ENCODE measurements at regions not wholly inside any gene's neighbourhood (a gene's known extent, or its start where the extent isn't known, plus 50 kb on each side); places are given as distances from the start of the nearest gene placed in this dataset.

DNA sequence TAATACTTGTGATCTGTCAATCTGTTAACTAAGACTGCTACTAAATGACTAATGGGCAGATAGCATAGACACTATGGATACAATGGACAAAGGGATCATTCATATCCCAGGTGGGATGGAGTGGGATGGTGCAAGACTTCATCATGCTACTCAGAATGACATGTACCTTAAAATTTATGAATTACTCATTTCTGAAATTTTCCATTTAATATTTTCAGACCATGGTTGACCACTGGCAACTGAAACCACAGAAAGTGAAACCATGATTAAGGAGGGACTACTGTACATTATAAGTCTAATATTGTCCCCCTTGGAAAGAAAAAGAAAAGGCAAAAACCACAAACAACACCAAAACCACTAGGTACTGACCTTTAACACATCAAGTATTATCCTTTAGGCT is 247.0 kb upstream of the SYT4 start:
- no peak overlapping the region for H3K4me2 ChIP-seq (ENCODE audit: low read length)
- no peak overlapping the region for H2BK12ac ChIP-seq (ENCODE audit: low read length)
- H3K79me2 ChIP-seq (ENCODE audit: control insufficient read depth, insufficient read depth, low read length, poor library complexity), result no peaks in the 10 kb centered on the region
- no peak overlapping the region for H3K4me3 ChIP-seq (ENCODE audit: low read depth, low read length)
- H2AFZ ChIP-seq (ENCODE audit: insufficient read depth, low read length, poor library complexity), result no peak overlapping the region
- no peak overlapping the region for H4K8ac ChIP-seq (ENCODE audit: low read depth, low read length)
- no peak overlapping the region for H3K18ac ChIP-seq (ENCODE audit: low read length)
- no peaks in the 10 kb centered on the region for H3K36me3 ChIP-seq (ENCODE audit: control insufficient read depth in 1 of 2, insufficient read depth in 2 of 2, low read length in 2 of 2)
- no peaks in the 10 kb centered on the region for H3K79me1 ChIP-seq (ENCODE audit: low read length)
- no peak overlapping the region for H3K9ac ChIP-seq (ENCODE audit: low read length)
- H2BK5ac ChIP-seq (ENCODE audit: low read depth, low read length, poor library complexity), result no peak overlapping the region
- H4K91ac ChIP-seq (ENCODE audit: low read depth, low read length), result no peak overlapping the region
- H3K4me1 ChIP-seq (ENCODE audit: control insufficient read depth in 1 of 2, insufficient read depth in 2 of 2, low read length in 2 of 2), result no peaks in the 10 kb centered on the region
- H3K23ac ChIP-seq (ENCODE audit: low read length), result no peak overlapping the region
- no peak overlapping the region for H3K27ac ChIP-seq (ENCODE audit: low read depth, low read length)
- no peak overlapping the region for H4K12ac ChIP-seq (ENCODE audit: low read depth, low read length)
- H3K14ac ChIP-seq (ENCODE audit: low read length), result no peak overlapping the region
- H3K9me3 ChIP-seq (ENCODE audit: insufficient read depth, low read depth, low read length), result no peaks in the 10 kb centered on the region
- DNase-seq, result no peak
- H3K4ac ChIP-seq (ENCODE audit: low read depth, low read length), result no peak overlapping the region
- H2BK120ac ChIP-seq (ENCODE audit: insufficient read depth, low read length, poor library complexity), result no peak overlapping the region
- H3K27me3 ChIP-seq (ENCODE audit: insufficient read depth, low read length), result no peaks in the 10 kb centered on the region
- H2AK5ac ChIP-seq (ENCODE audit: low read length), result no peak overlapping the region

- H2BK5ac ChIP-seq (ENCODE audit: low read depth, low read length, poor library complexity), result no peak overlapping the region
- no peaks in the 10 kb centered on the region for H3K27me3 ChIP-seq (ENCODE audit: insufficient read depth, low read length)
- no peak overlapping the region for H3K27ac ChIP-seq (ENCODE audit: low read depth, low read length)
- H2AFZ ChIP-seq (ENCODE audit: insufficient read depth, low read length, poor library complexity), result no peak overlapping the region
- no peaks in the 10 kb centered on the region for H3K9me3 ChIP-seq (ENCODE audit: insufficient read depth, low read depth, low read length)
- no peaks in the 10 kb centered on the region for H3K36me3 ChIP-seq (ENCODE audit: control insufficient read depth in 1 of 2, insufficient read depth in 2 of 2, low read length in 2 of 2)
- no CpG with 5 or more reads among the region's 2 CpGs for WGBS (ENCODE audit: extremely low coverage, insufficient coverage, insufficient read length)
- H3K9ac ChIP-seq (ENCODE audit: low read length), result no peak overlapping the region
- no peak for DNase-seq
- no peak overlapping the region for H4K91ac ChIP-seq (ENCODE audit: low read depth, low read length)
- no peak overlapping the region for H2BK12ac ChIP-seq (ENCODE audit: low read length)
- H2AK5ac ChIP-seq (ENCODE audit: low read length), result no peak overlapping the region
- no peaks in the 10 kb centered on the region for H3K4me1 ChIP-seq (ENCODE audit: control insufficient read depth in 1 of 2, insufficient read depth in 2 of 2, low read length in 2 of 2)
- H3K4me2 ChIP-seq (ENCODE audit: low read length), result no peak overlapping the region
- H4K12ac ChIP-seq (ENCODE audit: low read depth, low read length), result no peak overlapping the region
- H3K14ac ChIP-seq (ENCODE audit: low read length), result no peak overlapping the region
- H3K4ac ChIP-seq (ENCODE audit: low read depth, low read length), result no peak overlapping the region
- no peaks in the 10 kb centered on the region for H3K79me2 ChIP-seq (ENCODE audit: control insufficient read depth, insufficient read depth, low read length, poor library complexity)
- H3K18ac ChIP-seq (ENCODE audit: low read length), result no peak overlapping the region
- no peak overlapping the region for H3K4me3 ChIP-seq (ENCODE audit: low read depth, low read length)
- no peak overlapping the region for H3K23ac ChIP-seq (ENCODE audit: low read length)
- no peaks in the 10 kb centered on the region for H3K79me1 ChIP-seq (ENCODE audit: low read length)
- H4K8ac ChIP-seq (ENCODE audit: low read depth, low read length), result no peak overlapping the region
- H2BK120ac ChIP-seq (ENCODE audit: insufficient read depth, low read length, poor library complexity), result no peak overlapping the region
These were observed 247.9 kb upstream of the SYT4 start for GRCh38 chr18:43525169-43525568.

DNA sequence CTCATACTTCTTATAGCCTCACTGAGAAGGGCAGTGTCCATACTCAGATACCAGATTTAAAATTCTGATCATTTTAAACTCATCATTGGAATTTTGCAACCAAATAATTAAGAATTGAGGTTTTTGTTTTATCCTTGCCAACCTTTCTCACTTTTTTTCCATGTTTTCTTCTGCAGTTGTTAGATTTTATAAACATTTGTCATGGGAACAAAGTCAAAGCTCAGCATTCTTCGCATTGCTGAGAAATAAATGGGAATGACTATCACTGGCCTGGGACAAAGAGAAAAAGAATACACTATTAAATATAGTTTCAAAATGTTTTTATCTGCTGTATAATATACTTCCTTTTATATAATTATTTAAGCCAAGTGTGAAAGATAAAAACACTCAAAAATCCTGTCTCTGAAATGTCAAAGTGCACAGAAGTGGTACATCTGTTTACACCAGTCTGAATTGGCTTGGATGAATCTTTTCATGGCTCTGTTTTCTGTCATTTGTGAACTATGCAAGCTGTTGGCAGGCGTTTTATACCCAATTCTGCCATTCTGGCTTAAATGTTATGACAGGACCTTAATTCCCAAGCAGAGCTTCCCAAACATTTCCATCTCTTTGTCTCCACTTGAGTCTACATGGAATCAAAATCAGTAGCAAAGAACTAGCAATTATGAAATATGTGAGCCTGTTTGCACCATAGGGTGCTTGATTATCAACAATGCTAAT is 249.3 kb upstream of the SYT4 start:
- Histone ChIP-seq H4K12ac (ENCODE audit: low read depth, low read length) (no peak overlapping the region), H4K91ac (ENCODE audit: low read depth, low read length) (no peak overlapping the region), H3K79me2 (ENCODE audit: control insufficient read depth, insufficient read depth, low read length, poor library complexity) (no peaks in the 10 kb centered on the region), H3K4me2 (ENCODE audit: low read length) (no peak overlapping the region), H2BK5ac (ENCODE audit: low read depth, low read length, poor library complexity) (no peak overlapping the region), H3K4me1 (ENCODE audit: control insufficient read depth in 1 of 2, insufficient read depth in 2 of 2, low read length in 2 of 2) (no peaks in the 10 kb centered on the region), H3K4ac (ENCODE audit: low read depth, low read length) (no peak overlapping the region), H2AK5ac (ENCODE audit: low read length) (no peak overlapping the region), H3K79me1 (ENCODE audit: low read length) (no peaks in the 10 kb centered on the region), H2BK120ac (ENCODE audit: insufficient read depth, low read length, poor library complexity) (no peak overlapping the region), H2BK12ac (ENCODE audit: low read length) (no peak overlapping the region), H3K18ac (ENCODE audit: low read length) (no peak overlapping the region), H2AFZ (ENCODE audit: insufficient read depth, low read length, poor library complexity) (no peak overlapping the region), H3K9ac (ENCODE audit: low read length) (no peak overlapping the region), H3K4me3 (ENCODE audit: low read depth, low read length) (no peak overlapping the region), H3K9me3 (ENCODE audit: insufficient read depth, low read depth, low read length) (no peaks in the 10 kb centered on the region), H3K23ac (ENCODE audit: low read length) (no peak overlapping the region), H3K36me3 (ENCODE audit: control insufficient read depth in 1 of 2, insufficient read depth in 2 of 2, low read length in 2 of 2) (no peaks in the 10 kb centered on the region), H3K27ac (ENCODE audit: low read depth, low read length) (no peak overlapping the region), H3K27me3 (ENCODE audit: insufficient read depth, low read length) (no peaks in the 10 kb centered on the region), H3K14ac (ENCODE audit: low read length) (no peak overlapping the region), H4K8ac (ENCODE audit: low read depth, low read length) (no peak overlapping the region)
- DNase-seq, result no peak
- WGBS (ENCODE audit: extremely low coverage, insufficient coverage, insufficient read length), result no CpG with 5 or more reads among the region's 2 CpGs

GRCh38 chr18:43531438-43531837 is 254.1 kb upstream of the SYT4 start:
- H3K27ac ChIP-seq (ENCODE audit: low read depth, low read length), result no peak overlapping the region
- no peak overlapping the region for H2AFZ ChIP-seq (ENCODE audit: insufficient read depth, low read length, poor library complexity)
- H2BK5ac ChIP-seq (ENCODE audit: low read depth, low read length, poor library complexity), result no peak overlapping the region
- WGBS (ENCODE audit: extremely low coverage, insufficient coverage, insufficient read length), result no CpG with 5 or more reads among the region's 3 CpGs
- no peaks in the 10 kb centered on the region for H3K27me3 ChIP-seq (ENCODE audit: insufficient read depth, low read length)
- no peak overlapping the region for H3K4me2 ChIP-seq (ENCODE audit: low read length)
- no peak overlapping the region for H3K23ac ChIP-seq (ENCODE audit: low read length)
- DNase-seq, result no peak
- H3K4ac ChIP-seq (ENCODE audit: low read depth, low read length), result no peak overlapping the region
- no peak overlapping the region for H2BK12ac ChIP-seq (ENCODE audit: low read length)
- no peak overlapping the region for H4K12ac ChIP-seq (ENCODE audit: low read depth, low read length)
- H3K14ac ChIP-seq (ENCODE audit: low read length), result no peak overlapping the region
- H2BK120ac ChIP-seq (ENCODE audit: insufficient read depth, low read length, poor library complexity), result no peak overlapping the region
- no peak overlapping the region for H4K91ac ChIP-seq (ENCODE audit: low read depth, low read length)
- H3K18ac ChIP-seq (ENCODE audit: low read length), result no peak overlapping the region
- no peaks in the 10 kb centered on the region for H3K79me2 ChIP-seq (ENCODE audit: control insufficient read depth, insufficient read depth, low read length, poor library complexity)
- no peak overlapping the region for H4K8ac ChIP-seq (ENCODE audit: low read depth, low read length)
- no peaks in the 10 kb centered on the region for H3K79me1 ChIP-seq (ENCODE audit: low read length)
- no peaks in the 10 kb centered on the region for H3K36me3 ChIP-seq (ENCODE audit: control insufficient read depth in 1 of 2, insufficient read depth in 2 of 2, low read length in 2 of 2)
- H2AK5ac ChIP-seq (ENCODE audit: low read length), result no peak overlapping the region
- no peaks in the 10 kb centered on the region for H3K9me3 ChIP-seq (ENCODE audit: insufficient read depth, low read depth, low read length)
- H3K4me1 ChIP-seq (ENCODE audit: control insufficient read depth in 1 of 2, insufficient read depth in 2 of 2, low read length in 2 of 2), result no peaks in the 10 kb centered on the region
- no peak overlapping the region for H3K4me3 ChIP-seq (ENCODE audit: low read depth, low read length)
- H3K9ac ChIP-seq (ENCODE audit: low read length), result no peak overlapping the region

Measured in trophoblast cell (in vitro differentiated cells and primary cell).